ENCODE measurements at regions not wholly inside any gene's neighbourhood (a gene's known extent, or its start where the extent isn't known, plus 50 kb on each side); places are given as distances from the start of the nearest gene placed in this dataset.
"Not testable (repeated sequence)": the region's sequence is repeated elsewhere in the genome, so short reads cannot be mapped to it uniquely, and the experiment has no call there.

GRCh38 chr9:21711504-21711903 lies 90.9 kb upstream of the MTAP start:
- TF ChIP-seq, protein P1, sequence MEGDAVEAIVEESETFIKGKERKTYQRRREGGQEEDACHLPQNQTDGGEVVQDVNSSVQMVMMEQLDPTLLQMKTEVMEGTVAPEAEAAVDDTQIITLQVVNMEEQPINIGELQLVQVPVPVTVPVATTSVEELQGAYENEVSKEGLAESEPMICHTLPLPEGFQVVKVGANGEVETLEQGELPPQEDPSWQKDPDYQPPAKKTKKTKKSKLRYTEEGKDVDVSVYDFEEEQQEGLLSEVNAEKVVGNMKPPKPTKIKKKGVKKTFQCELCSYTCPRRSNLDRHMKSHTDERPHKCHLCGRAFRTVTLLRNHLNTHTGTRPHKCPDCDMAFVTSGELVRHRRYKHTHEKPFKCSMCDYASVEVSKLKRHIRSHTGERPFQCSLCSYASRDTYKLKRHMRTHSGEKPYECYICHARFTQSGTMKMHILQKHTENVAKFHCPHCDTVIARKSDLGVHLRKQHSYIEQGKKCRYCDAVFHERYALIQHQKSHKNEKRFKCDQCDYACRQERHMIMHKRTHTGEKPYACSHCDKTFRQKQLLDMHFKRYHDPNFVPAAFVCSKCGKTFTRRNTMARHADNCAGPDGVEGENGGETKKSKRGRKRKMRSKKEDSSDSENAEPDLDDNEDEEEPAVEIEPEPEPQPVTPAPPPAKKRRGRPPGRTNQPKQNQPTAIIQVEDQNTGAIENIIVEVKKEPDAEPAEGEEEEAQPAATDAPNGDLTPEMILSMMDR (IDR thresholded peaks at IDR 0.05), result no peak
- Histone ChIP-seq H3K9me3 (no peaks in the 10 kb centered on the region), H3K27me3 (replicated peaks; ENCODE audit: insufficient read depth) (no peaks in the 10 kb centered on the region), H3K4me1 (ENCODE audit: control insufficient read depth in 1 of 2, low read depth in 2 of 2) (no peaks in the 10 kb centered on the region), H3K27ac (no peak overlapping the region), H3K4me3 (no peak overlapping the region), H3K36me3 (no peaks in the 10 kb centered on the region)
- DNase-seq (ENCODE audit: low spot score), result no peak
- no peak for ATAC-seq (ENCODE audit: insufficient number of reproducible peaks, low FRiP score, low read depth)

- Histone ChIP-seq H3K27ac (no peak overlapping the region), H3K36me3 (no peaks in the 10 kb centered on the region), H3K27me3 (replicated peaks; ENCODE audit: insufficient read depth) (no peaks in the 10 kb centered on the region), H3K4me3 (no peak overlapping the region), H3K4me1 (ENCODE audit: control insufficient read depth in 1 of 2, low read depth in 2 of 2) (no peaks in the 10 kb centered on the region), H3K9me3 (no peaks in the 10 kb centered on the region)
- ATAC-seq (ENCODE audit: insufficient number of reproducible peaks, low FRiP score, low read depth), result no peak
- TF ChIP-seq, protein P1 (IDR thresholded peaks at IDR 0.05), result no peak
- DNase-seq (ENCODE audit: low spot score), result no peak
Measured at GRCh38 chr9:21715408-21715807, 87.0 kb upstream of the MTAP start.

DNA sequence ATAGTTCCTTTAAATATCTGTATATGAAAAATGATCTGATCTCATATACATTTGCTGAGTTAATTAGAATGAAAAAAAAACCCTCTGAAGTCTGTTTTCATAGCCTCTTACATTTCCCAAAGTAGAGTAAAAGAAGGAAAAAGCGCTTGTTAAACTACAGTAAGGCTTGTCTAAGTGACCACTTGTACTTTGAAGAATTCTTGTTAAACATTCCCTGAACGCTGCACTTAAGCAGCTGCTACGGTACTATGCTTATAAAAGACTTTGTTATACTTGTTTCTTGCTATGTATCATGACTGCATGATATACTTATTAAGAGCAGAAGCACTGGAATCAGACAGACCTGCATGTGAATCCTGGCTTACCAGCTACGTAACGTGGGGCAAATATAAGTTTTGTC lies 81.7 kb upstream of the MTAP start:
- H3K27ac ChIP-seq, result no peak overlapping the region

DNA sequence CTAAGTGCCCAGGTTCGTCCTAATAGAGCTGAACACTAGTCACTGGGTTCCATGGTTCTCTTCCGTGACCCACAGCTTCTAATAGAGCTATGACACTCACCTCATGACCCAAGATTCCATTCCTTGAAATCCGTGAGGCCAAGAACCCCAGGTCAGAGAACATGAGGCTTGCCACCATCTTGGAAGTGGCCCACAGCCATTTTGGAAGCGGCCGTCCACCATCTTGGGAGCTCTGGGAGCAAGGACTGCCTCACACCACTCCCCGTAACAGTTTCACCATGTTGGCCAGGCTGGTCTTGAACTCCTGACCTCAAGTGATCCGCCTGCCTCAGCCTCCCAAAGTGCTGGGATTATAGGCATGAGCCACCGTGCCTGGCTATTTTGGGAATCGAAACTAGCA lies 75.0 kb upstream of the MTAP start:
- H3K36me3 ChIP-seq; H3K27ac ChIP-seq; H3K4me3 ChIP-seq; H3K9me3 ChIP-seq; H3K27me3 ChIP-seq (replicated peaks; ENCODE audit: insufficient read depth); H3K4me1 ChIP-seq (ENCODE audit: control insufficient read depth in 1 of 2, low read depth in 2 of 2); ATAC-seq (ENCODE audit: insufficient number of reproducible peaks, low FRiP score, low read depth); DNase-seq (ENCODE audit: low spot score): not testable (repeated sequence)

More for the DNA sequence above, 81.7 kb upstream of the MTAP start:
- H3K4me1 ChIP-seq (ENCODE audit: control insufficient read depth in 1 of 2, low read depth in 2 of 2), result no peaks in the 10 kb centered on the region
- no peaks in the 10 kb centered on the region for H3K27me3 ChIP-seq (replicated peaks; ENCODE audit: insufficient read depth)
- H3K36me3 ChIP-seq, result no peaks in the 10 kb centered on the region
- H3K9me3 ChIP-seq, result no peaks in the 10 kb centered on the region
- DNase-seq (ENCODE audit: low spot score) (no peak), ATAC-seq (ENCODE audit: insufficient number of reproducible peaks, low FRiP score, low read depth) (no peak)
- no peak overlapping the region for H3K4me3 ChIP-seq
- TF ChIP-seq, protein P1 (IDR thresholded peaks at IDR 0.05), result no peak

GRCh38 chr9:21728781-21729180 lies 73.7 kb upstream of the MTAP start:
- DNase-seq (ENCODE audit: low spot score) (no peak), ATAC-seq (ENCODE audit: insufficient number of reproducible peaks, low FRiP score, low read depth) (no peak)
- H3K36me3 ChIP-seq, result no peaks in the 10 kb centered on the region
- no peaks in the 10 kb centered on the region for H3K27me3 ChIP-seq (replicated peaks; ENCODE audit: insufficient read depth)
- H3K9me3 ChIP-seq, result no peaks in the 10 kb centered on the region
- TF ChIP-seq, protein P1 (IDR thresholded peaks at IDR 0.05), result no peak
- H3K27ac ChIP-seq, result no peak overlapping the region
- no peaks in the 10 kb centered on the region for H3K4me1 ChIP-seq (ENCODE audit: control insufficient read depth in 1 of 2, low read depth in 2 of 2)
- no peak overlapping the region for H3K4me3 ChIP-seq

DNA sequence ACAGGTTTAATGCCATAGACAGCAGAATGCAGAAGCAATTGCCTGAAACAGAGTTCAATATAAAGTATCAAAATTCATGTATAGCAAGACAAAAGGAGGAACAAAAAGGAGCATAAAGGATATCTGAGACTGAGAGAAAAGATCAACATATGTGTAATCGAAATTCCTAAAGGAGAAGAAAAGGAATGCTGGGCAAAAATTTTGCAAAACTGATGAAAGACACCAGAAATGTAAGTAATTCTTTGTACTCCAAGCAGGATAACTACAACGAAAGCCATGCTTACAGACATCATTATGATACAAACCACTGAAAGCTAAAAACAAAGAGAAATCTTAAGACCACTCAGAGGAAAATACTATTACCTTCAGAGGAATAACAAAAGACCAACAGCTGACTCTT lies 72.8 kb upstream of the MTAP start:
- H3K4me3 ChIP-seq, result no peak overlapping the region
- no peak for DNase-seq (ENCODE audit: low spot score)
- no peaks in the 10 kb centered on the region for H3K36me3 ChIP-seq
- no peaks in the 10 kb centered on the region for H3K27me3 ChIP-seq (replicated peaks; ENCODE audit: insufficient read depth)
- TF ChIP-seq, protein P1 (IDR thresholded peaks at IDR 0.05), result no peak
- no peaks in the 10 kb centered on the region for H3K4me1 ChIP-seq (ENCODE audit: control insufficient read depth in 1 of 2, low read depth in 2 of 2)
- H3K9me3 ChIP-seq, result no peaks in the 10 kb centered on the region
- no peak for ATAC-seq (ENCODE audit: insufficient number of reproducible peaks, low FRiP score, low read depth)
- H3K27ac ChIP-seq, result no peak overlapping the region
